ENCODE measurements at regions not wholly inside any gene's neighbourhood (a gene's known extent, or its start where the extent isn't known, plus 50 kb on each side); places are given as distances from the start of the nearest gene placed in this dataset.

DNA sequence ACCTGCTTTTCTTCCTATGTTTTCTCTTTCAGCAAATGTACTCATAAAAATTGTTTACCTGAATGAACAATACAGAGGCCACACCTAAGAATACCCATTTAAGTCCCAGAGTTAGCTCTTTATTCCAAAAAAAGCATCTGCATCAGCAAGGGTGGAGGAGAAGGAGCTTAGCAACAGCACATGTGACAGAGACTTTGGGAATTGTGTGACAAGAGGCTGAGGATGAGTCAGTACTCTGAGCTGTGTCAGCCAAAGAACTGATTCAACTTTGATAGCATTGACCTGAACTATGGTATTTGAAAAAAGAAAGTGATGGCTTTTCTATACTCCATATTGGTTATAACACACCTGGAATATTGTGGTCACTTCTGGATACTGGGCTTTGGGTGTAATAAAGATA, 162.7 kb downstream of the ZNF648 start:
- no peak for TF ChIP-seq POLR2A (IDR thresholded peaks at IDR 0.05; ENCODE audit: low read depth, low read length)
- no peak for TF ChIP-seq TAF1 (IDR thresholded peaks at IDR 0.05; ENCODE audit: borderline replicate concordance, low read depth, low read length)
